ENCODE measurements at regions not wholly inside any gene's neighbourhood (a gene's known extent, or its start where the extent isn't known, plus 50 kb on each side); places are given as distances from the start of the nearest gene placed in this dataset.

- TF ChIP-seq POLR2AphosphoS5 (IDR thresholded peaks at IDR 0.05) (no peak), EP300 (IDR thresholded peaks at IDR 0.05) (no peak), POLR2A (IDR thresholded peaks at IDR 0.05) (no peak), CTCF (IDR thresholded peaks at IDR 0.05) (no peak)
- no peak for DNase-seq
- Histone ChIP-seq H3K4me1 (peaks cover 0 to 14% (median 6%) of the 10 kb centered on the region in 4 donors), H3K27ac (no peak overlapping the region), H3K9me3 (no peaks in the 10 kb centered on the region), H3K36me3 (no peaks in the 10 kb centered on the region), H3K27me3 (no peaks in the 10 kb centered on the region), H3K4me3 (no peak overlapping the region)
- intact Hi-C loops (cut with DNase I), result no loop called here
- WGBS, 2 donors, result 64 to 80% methylated on average over 3 of the region's 3 CpGs
Measured at GRCh38 chr3:103787164-103787871, 1352.5 kb downstream of the ZPLD1 start.

- intact Hi-C loops (cut with DNase I), result no loop called here
- Histone ChIP-seq H3K4me1 (peaks cover 0 to 14% (median 6%) of the 10 kb centered on the region in 4 donors), H3K36me3 (no peaks in the 10 kb centered on the region), H3K27me3 (no peaks in the 10 kb centered on the region), H3K4me3 (no peak overlapping the region), H3K27ac (no peak overlapping the region), H3K9me3 (no peaks in the 10 kb centered on the region)
- DNase-seq, result no peak
- 66 to 83% methylated on average over 2 of the region's 2 CpGs for WGBS, 2 donors
- TF ChIP-seq EP300 (IDR thresholded peaks at IDR 0.05) (no peak), POLR2AphosphoS5 (IDR thresholded peaks at IDR 0.05) (no peak), CTCF (IDR thresholded peaks at IDR 0.05) (no peak), POLR2A (IDR thresholded peaks at IDR 0.05) (no peak)
Measured at GRCh38 chr3:103787879-103788278, 1353.1 kb downstream of the ZPLD1 start.

- Histone ChIP-seq H3K9me3 (no peaks in the 10 kb centered on the region), H3K36me3 (no peaks in the 10 kb centered on the region), H3K4me3 (no peak overlapping the region), H3K27ac (no peak overlapping the region), H3K27me3 (no peaks in the 10 kb centered on the region), H3K4me1 (peaks cover 0 to 6% (median 0%) of the 10 kb centered on the region in 4 donors)
- TF ChIP-seq EP300 (IDR thresholded peaks at IDR 0.05) (no peak), POLR2AphosphoS5 (IDR thresholded peaks at IDR 0.05) (no peak), POLR2A (IDR thresholded peaks at IDR 0.05) (no peak), CTCF (IDR thresholded peaks at IDR 0.05) (no peak)
- intact Hi-C loops (cut with DNase I), result no loop called here
- WGBS, 2 donors, result 72 to 77% methylated on average over 1 of the region's 1 CpG
- DNase-seq, result no peak
Measured at GRCh38 chr3:103791786-103792515, 1357.1 kb downstream of the ZPLD1 start.

- Histone ChIP-seq H3K27ac (no peak overlapping the region), H3K27me3 (no peaks in the 10 kb centered on the region), H3K36me3 (no peaks in the 10 kb centered on the region), H3K9me3 (no peaks in the 10 kb centered on the region), H3K4me3 (no peak overlapping the region), H3K4me1 (no peaks in the 10 kb centered on the region)
- TF ChIP-seq EP300 (IDR thresholded peaks at IDR 0.05) (no peak), CTCF (IDR thresholded peaks at IDR 0.05) (no peak), POLR2A (IDR thresholded peaks at IDR 0.05) (no peak), POLR2AphosphoS5 (IDR thresholded peaks at IDR 0.05) (no peak)
- no peak for DNase-seq
- WGBS, 2 donors, result 26 to 44% methylated on average over 3 of the region's 3 CpGs
- intact Hi-C loops (cut with DNase I), result no loop called here
Measured at GRCh38 chr3:103794656-103795055, 1359.8 kb downstream of the ZPLD1 start.

All from sigmoid colon (tissue), 6 donors.